ENCODE measurements at regions not wholly inside any gene's neighbourhood (a gene's known extent, or its start where the extent isn't known, plus 50 kb on each side); places are given as distances from the start of the nearest gene placed in this dataset.
"Not testable (repeated sequence)": the region's sequence is repeated elsewhere in the genome, so short reads cannot be mapped to it uniquely, and the experiment has no call there.

- DNase-seq (ENCODE audit: low read depth), result no peak
- in situ Hi-C loops (cut with HindIII; ENCODE audit: low sequenced_read_pairs), result no loop called here
- H3K4me3 ChIP-seq (ENCODE audit: low read depth, low read length), result no peak overlapping the region
- TF ChIP-seq CTCF (IDR thresholded peaks at IDR 0.05; ENCODE audit: low read depth, low read length, missing control alignments), result no peak
These were observed 95.9 kb upstream of the ACKR3 start for GRCh38 chr2:236473691-236474090.

GRCh38 chr2:236479814-236480213 lies 89.8 kb upstream of the ACKR3 start:
- in situ Hi-C loops (cut with HindIII; ENCODE audit: low sequenced_read_pairs), result no loop called here
- TF ChIP-seq CTCF (IDR thresholded peaks at IDR 0.05; ENCODE audit: low read depth, low read length, missing control alignments), result no peak
- H3K4me3 ChIP-seq (ENCODE audit: low read depth, low read length), result no peak overlapping the region
- no peak for DNase-seq (ENCODE audit: low read depth)

- in situ Hi-C loops (cut with HindIII; ENCODE audit: low sequenced_read_pairs), result no loop called here
- TF ChIP-seq CTCF (IDR thresholded peaks at IDR 0.05; ENCODE audit: low read depth, low read length, missing control alignments), result no peak
- H3K4me3 ChIP-seq (ENCODE audit: low read depth, low read length), result no peak overlapping the region
- DNase-seq (ENCODE audit: low read depth), result no peak
These were observed 86.5 kb upstream of the ACKR3 start for GRCh38 chr2:236483102-236483501.

- in situ Hi-C loops (cut with HindIII; ENCODE audit: low sequenced_read_pairs), result no loop called here
- no peak overlapping the region for H3K4me3 ChIP-seq (ENCODE audit: low read depth, low read length)
- DNase-seq (ENCODE audit: low read depth), result no peak
- no peak for TF ChIP-seq CTCF (IDR thresholded peaks at IDR 0.05; ENCODE audit: low read depth, low read length, missing control alignments)
These were observed 84.1 kb upstream of the ACKR3 start for GRCh38 chr2:236485519-236485918.

GRCh38 chr2:236489083-236489482 lies 80.5 kb upstream of the ACKR3 start:
- in situ Hi-C loops (cut with HindIII; ENCODE audit: low sequenced_read_pairs); DNase-seq (ENCODE audit: low read depth); H3K4me3 ChIP-seq (ENCODE audit: low read depth, low read length): not testable (repeated sequence)

- TF ChIP-seq CTCF (IDR thresholded peaks at IDR 0.05; ENCODE audit: low read depth, low read length, missing control alignments), result no peak
- in situ Hi-C loops (cut with HindIII; ENCODE audit: low sequenced_read_pairs), result no loop called here
- DNase-seq (ENCODE audit: low read depth), result no peak
These were observed 79.7 kb upstream of the ACKR3 start for GRCh38 chr2:236489895-236490404.

GRCh38 chr2:236496340-236496739 lies 73.3 kb upstream of the ACKR3 start:
- no peak overlapping the region for H3K4me3 ChIP-seq (ENCODE audit: low read depth, low read length)
- DNase-seq (ENCODE audit: low read depth), result no peak
- no peak for TF ChIP-seq CTCF (IDR thresholded peaks at IDR 0.05; ENCODE audit: low read depth, low read length, missing control alignments)
- in situ Hi-C loops (cut with HindIII; ENCODE audit: low sequenced_read_pairs), result no loop called here

More at GRCh38 chr2:236489895-236490404, 79.7 kb upstream of the ACKR3 start:
- no peak overlapping the region for H3K4me3 ChIP-seq (ENCODE audit: low read depth, low read length)

Measured in astrocyte of the cerebellum (primary cell).